Astrocyte (in vitro differentiated cells and primary cell): ENCODE measurements at regions not wholly inside any gene's neighbourhood (a gene's known extent, or its start where the extent isn't known, plus 50 kb on each side); places are given as distances from the start of the nearest gene placed in this dataset.

Experiments used
- DNase-seq: peaks from one replicate; pipeline ENCODE4 v3.0.0-alpha.2; 2010; ENCODE audit warnings: low read depth
- FAIRE-seq: peaks from 2 replicates; lab custom pipeline; 2011; peaks lifted over from hg19 to GRCh38; lab: Jason Lieb, UNC
- H2AFZ ChIP-seq: 2 replicates; pipeline ENCODE4 v1.6.0; 2012; ENCODE audit warnings: low read depth, low read length, inconsistent platforms
- H3K27ac ChIP-seq: 2 replicates; pipeline ENCODE4 v1.5.1; 2011; ENCODE audit warnings: low read depth, low read length, inconsistent platforms
- H3K27me3 ChIP-seq: 2 replicates; pipeline ENCODE4 v1.6.0; 2011; ENCODE audit warnings: low read length, inconsistent platforms; ENCODE audit not compliant: insufficient read depth
- H3K36me3 ChIP-seq: 2 replicates; pipeline ENCODE4 v1.5.1; 2011; ENCODE audit warnings: low read length, inconsistent platforms; ENCODE audit not compliant: insufficient read depth
- H3K4me1 ChIP-seq: 2 replicates; pipeline ENCODE4 v1.5.1; 2011; ENCODE audit warnings: low read length, inconsistent platforms; ENCODE audit not compliant: insufficient read depth
- H3K4me2 ChIP-seq: 2 replicates; pipeline ENCODE4 v1.6.0; 2012; ENCODE audit warnings: low read length, inconsistent platforms
- H3K4me3 ChIP-seq: 2 replicates; pipeline ENCODE4 v1.5.1; 2011; ENCODE audit warnings: low read depth, mild to moderate bottlenecking, low read length, inconsistent platforms; ENCODE audit not compliant: insufficient read depth
- H3K79me2 ChIP-seq: 2 replicates; pipeline ENCODE4 v1.6.0; 2012; ENCODE audit warnings: mild to moderate bottlenecking, low read length, inconsistent platforms; ENCODE audit not compliant: insufficient read depth
- H3K9ac ChIP-seq: 2 replicates; pipeline ENCODE4 v1.6.0; 2012; ENCODE audit warnings: mild to moderate bottlenecking, low read length, inconsistent platforms
- H3K9me3 ChIP-seq: 2 replicates; pipeline ENCODE4 v1.5.1; 2012; ENCODE audit warnings: low read depth, mild to moderate bottlenecking, low read length, inconsistent platforms; ENCODE audit not compliant: insufficient read depth
- H4K20me1 ChIP-seq: 2 replicates; pipeline ENCODE4 v1.6.0; 2012; ENCODE audit warnings: low read length, inconsistent platforms; ENCODE audit not compliant: insufficient read depth
- H3K27ac Mint-ChIP-seq: one replicate; pipeline ENCODE4 v1.8.0; 2021; ENCODE audit warnings: mild to moderate bottlenecking, mixed read lengths; ENCODE audit not compliant: unreplicated experiment
- H3K27me3 Mint-ChIP-seq: one replicate; pipeline ENCODE4 v1.8.0; 2021; ENCODE audit warnings: low read depth, mixed read lengths; ENCODE audit not compliant: unreplicated experiment
- H3K36me3 Mint-ChIP-seq: one replicate; pipeline ENCODE4 v1.8.0; 2021; ENCODE audit warnings: low read depth, mixed read lengths; ENCODE audit not compliant: unreplicated experiment
- H3K4me1 Mint-ChIP-seq: one replicate; pipeline ENCODE4 v1.8.0; 2021; ENCODE audit warnings: low read depth, mixed read lengths; ENCODE audit not compliant: unreplicated experiment
- H3K4me3 Mint-ChIP-seq: one replicate; pipeline ENCODE4 v1.8.0; 2021; ENCODE audit warnings: mild to moderate bottlenecking, moderate library complexity, mixed read lengths; ENCODE audit not compliant: unreplicated experiment
- H3K9me3 Mint-ChIP-seq: one replicate; pipeline ENCODE4 v1.8.0; 2021; ENCODE audit warnings: mild to moderate bottlenecking, mixed read lengths; ENCODE audit not compliant: unreplicated experiment
- EZH2 ChIP-seq: IDR thresholded peaks from 2 replicates; pipeline ENCODE4 v1.6.1; 2012; ENCODE audit warnings: mild to moderate bottlenecking, low read length, inconsistent platforms; ENCODE audit not compliant: insufficient read depth
- TF ChIP-seq, protein P1 (sequence below): IDR thresholded peaks from 2 replicates; pipeline ENCODE4 v1.5.1; 2011; ENCODE audit warnings: low read depth, mild to moderate bottlenecking, inconsistent platforms, low read length, moderate library complexity; ENCODE audit not compliant: insufficient read depth

DNA sequence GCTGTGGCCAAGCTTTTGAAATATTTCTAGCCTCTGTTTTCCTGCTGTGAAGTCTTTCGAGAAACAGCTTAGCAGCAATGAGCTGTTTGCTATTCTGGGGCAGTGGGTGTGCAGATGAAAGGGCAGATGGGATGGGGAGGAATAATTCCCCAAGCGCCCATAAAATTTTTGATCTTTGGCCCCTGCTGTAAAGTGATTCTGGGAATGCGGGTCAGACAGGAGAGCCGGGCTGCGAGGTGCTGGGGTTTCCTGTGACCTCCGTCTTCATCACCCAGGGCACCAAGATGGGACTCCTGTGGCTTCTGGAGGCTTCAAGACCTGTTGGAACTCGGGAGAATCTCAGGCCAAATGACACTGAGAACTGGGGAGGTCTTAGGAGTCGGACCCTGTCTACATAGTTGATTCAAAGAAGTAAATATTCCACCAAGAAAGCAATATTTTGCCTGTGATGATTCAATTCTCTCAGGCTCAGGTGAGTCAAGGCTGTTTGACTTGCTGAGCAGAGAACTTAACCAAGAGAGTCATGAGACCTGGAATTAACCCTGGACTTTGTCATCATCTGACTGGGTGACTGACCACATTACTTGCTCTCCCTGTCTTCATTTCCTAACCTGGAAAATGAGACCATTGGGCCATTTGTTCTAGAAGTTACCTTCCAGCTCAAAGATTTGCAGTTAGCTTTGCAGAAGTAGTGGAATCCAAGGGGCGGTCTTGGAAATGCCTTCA is 86.4 kb downstream of the POLR2M start:
- no peaks in the 10 kb centered on the region for H3K4me1 Mint-ChIP-seq
- no peaks in the 10 kb centered on the region for H3K36me3 Mint-ChIP-seq
- Histone ChIP-seq H3K27me3 (peaks cover 6% of the 10 kb centered on the region), H3K4me2 (no peak overlapping the region), H4K20me1 (no peaks in the 10 kb centered on the region), H3K27ac (no peak overlapping the region), H3K36me3 (no peaks in the 10 kb centered on the region), H3K9me3 (no peaks in the 10 kb centered on the region), H3K4me1 (no peaks in the 10 kb centered on the region), H2AFZ (no peak overlapping the region), H3K9ac (no peak overlapping the region), H3K79me2 (no peaks in the 10 kb centered on the region), H3K4me3 (no peak overlapping the region)
- no peak overlapping the region for H3K4me3 Mint-ChIP-seq
- H3K9me3 Mint-ChIP-seq = peaks cover 3% of the 10 kb centered on the region
- TF ChIP-seq EZH2 = no peak
- TF ChIP-seq, protein P1, sequence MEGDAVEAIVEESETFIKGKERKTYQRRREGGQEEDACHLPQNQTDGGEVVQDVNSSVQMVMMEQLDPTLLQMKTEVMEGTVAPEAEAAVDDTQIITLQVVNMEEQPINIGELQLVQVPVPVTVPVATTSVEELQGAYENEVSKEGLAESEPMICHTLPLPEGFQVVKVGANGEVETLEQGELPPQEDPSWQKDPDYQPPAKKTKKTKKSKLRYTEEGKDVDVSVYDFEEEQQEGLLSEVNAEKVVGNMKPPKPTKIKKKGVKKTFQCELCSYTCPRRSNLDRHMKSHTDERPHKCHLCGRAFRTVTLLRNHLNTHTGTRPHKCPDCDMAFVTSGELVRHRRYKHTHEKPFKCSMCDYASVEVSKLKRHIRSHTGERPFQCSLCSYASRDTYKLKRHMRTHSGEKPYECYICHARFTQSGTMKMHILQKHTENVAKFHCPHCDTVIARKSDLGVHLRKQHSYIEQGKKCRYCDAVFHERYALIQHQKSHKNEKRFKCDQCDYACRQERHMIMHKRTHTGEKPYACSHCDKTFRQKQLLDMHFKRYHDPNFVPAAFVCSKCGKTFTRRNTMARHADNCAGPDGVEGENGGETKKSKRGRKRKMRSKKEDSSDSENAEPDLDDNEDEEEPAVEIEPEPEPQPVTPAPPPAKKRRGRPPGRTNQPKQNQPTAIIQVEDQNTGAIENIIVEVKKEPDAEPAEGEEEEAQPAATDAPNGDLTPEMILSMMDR = no peak
- peaks cover 41% of the 10 kb centered on the region for H3K27me3 Mint-ChIP-seq
- DNase-seq (no peak), FAIRE-seq (no peak)
- H3K27ac Mint-ChIP-seq = no peak overlapping the region

DNA sequence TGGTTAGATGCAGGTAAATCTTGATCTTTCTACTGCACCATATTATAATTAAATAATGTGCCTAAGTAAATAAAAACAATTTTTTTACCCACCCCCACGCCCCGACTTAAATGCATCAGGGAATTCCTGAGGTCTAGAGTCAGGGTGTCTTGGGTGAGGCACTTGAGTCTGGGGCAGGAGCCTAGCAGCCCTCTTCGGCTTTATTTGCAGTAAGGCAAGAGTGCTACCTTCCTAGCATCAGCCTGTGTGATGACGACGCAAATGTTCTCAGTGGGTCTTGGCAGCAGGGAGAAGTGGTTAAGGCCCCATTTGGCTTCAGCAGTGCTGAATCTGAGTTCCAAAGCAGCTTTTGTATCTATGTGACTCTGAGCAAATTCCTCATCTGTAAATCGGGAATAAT is 88.7 kb downstream of the POLR2M start:
- Histone ChIP-seq H4K20me1 (no peaks in the 10 kb centered on the region), H3K9me3 (no peaks in the 10 kb centered on the region), H3K27me3 (peaks cover 6% of the 10 kb centered on the region), H3K79me2 (no peaks in the 10 kb centered on the region), H3K27ac (no peak overlapping the region), H3K4me1 (no peaks in the 10 kb centered on the region), H2AFZ (no peak overlapping the region), H3K9ac (no peak overlapping the region), H3K4me3 (no peak overlapping the region), H3K4me2 (no peak overlapping the region), H3K36me3 (no peaks in the 10 kb centered on the region)
- no peaks in the 10 kb centered on the region for H3K4me1 Mint-ChIP-seq
- no peak for FAIRE-seq
- no peak for TF ChIP-seq EZH2
- TF ChIP-seq, protein P1 = no peak
- no peaks in the 10 kb centered on the region for H3K36me3 Mint-ChIP-seq
- H3K4me3 Mint-ChIP-seq = no peak overlapping the region
- peaks cover 27% of the 10 kb centered on the region for H3K27me3 Mint-ChIP-seq
- H3K27ac Mint-ChIP-seq = no peak overlapping the region
- H3K9me3 Mint-ChIP-seq = peaks cover 3% of the 10 kb centered on the region
- DNase-seq = no peak

DNA sequence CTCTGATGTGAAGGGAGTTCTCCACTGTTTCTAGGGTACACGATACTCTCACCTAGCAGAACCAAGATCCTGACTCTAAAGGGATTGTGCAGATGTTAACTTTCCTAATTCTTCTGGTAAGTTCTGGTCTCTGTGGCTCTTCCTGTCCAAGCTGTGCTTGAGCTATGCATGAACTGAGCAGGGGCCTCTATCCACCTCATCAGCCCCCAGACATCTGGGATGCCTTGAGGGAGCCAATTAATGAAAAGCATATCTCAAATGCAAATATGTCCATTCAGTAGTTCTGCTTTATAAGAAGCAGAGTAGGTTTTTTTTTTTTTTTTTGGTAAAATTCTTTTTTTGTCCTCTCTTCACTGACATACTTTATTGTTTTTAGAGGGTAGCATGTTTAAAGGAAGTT is 89.6 kb downstream of the POLR2M start:
- Histone ChIP-seq H3K9ac (no peak overlapping the region), H3K4me3 (no peak overlapping the region), H3K27ac (no peak overlapping the region), H3K4me1 (no peaks in the 10 kb centered on the region), H2AFZ (no peak overlapping the region), H3K4me2 (no peak overlapping the region), H3K27me3 (peaks cover 6% of the 10 kb centered on the region), H3K9me3 (no peaks in the 10 kb centered on the region), H3K79me2 (no peaks in the 10 kb centered on the region), H4K20me1 (no peaks in the 10 kb centered on the region), H3K36me3 (no peaks in the 10 kb centered on the region)
- no peak for FAIRE-seq
- no peak for TF ChIP-seq EZH2
- TF ChIP-seq, protein P1 = no peak
- Mint-ChIP-seq H3K4me1 (no peaks in the 10 kb centered on the region), H3K4me3 (no peak overlapping the region), H3K27me3 (peaks cover 21% of the 10 kb centered on the region), H3K9me3 (peaks cover 5% of the 10 kb centered on the region), H3K36me3 (no peaks in the 10 kb centered on the region), H3K27ac (no peak overlapping the region)
- no peak for DNase-seq
